T-helper 9 cell (primary cell): ENCODE measurements at regions not wholly inside any gene's neighbourhood (a gene's known extent, or its start where the extent isn't known, plus 50 kb on each side); places are given as distances from the start of the nearest gene placed in this dataset.

Experiments
- DNase-seq: peaks from one replicate; pipeline ENCODE4 v3.0.0-alpha.2; 2020

- no peak for DNase-seq
Observed at GRCh38 chr12:45553204-45553603, 176.3 kb upstream of the ARID2 start.

GRCh38 chr12:45557016-45557415 lies 172.5 kb upstream of the ARID2 start:
- DNase-seq = no peak

- DNase-seq = no peak
Observed at GRCh38 chr12:45558353-45558752, 171.2 kb upstream of the ARID2 start.

- no peak for DNase-seq
Observed at GRCh38 chr12:45559537-45559936, 170.0 kb upstream of the ARID2 start.

- no peak for DNase-seq
Observed at GRCh38 chr12:45560689-45561088, 168.8 kb upstream of the ARID2 start.

- DNase-seq = no peak
Observed at GRCh38 chr12:45561488-45561887, 168.0 kb upstream of the ARID2 start.

GRCh38 chr12:45565590-45565989 lies 163.9 kb upstream of the ARID2 start:
- no peak for DNase-seq

- DNase-seq = no peak
Observed at GRCh38 chr12:45566257-45566656, 163.2 kb upstream of the ARID2 start.

GRCh38 chr12:45568808-45569207 lies 160.7 kb upstream of the ARID2 start:
- DNase-seq = no peak

- DNase-seq = no peak
Observed at GRCh38 chr12:45570501-45570900, 159.0 kb upstream of the ARID2 start.

GRCh38 chr12:45572114-45572513 lies 157.4 kb upstream of the ARID2 start:
- no peak for DNase-seq

- DNase-seq = no peak
Observed at GRCh38 chr12:45575417-45575816, 154.1 kb upstream of the ARID2 start.

GRCh38 chr12:45575823-45576475 lies 153.6 kb upstream of the ARID2 start:
- no peak for DNase-seq

GRCh38 chr12:45577844-45578399 lies 151.6 kb upstream of the ARID2 start:
- DNase-seq = no peak

GRCh38 chr12:45580356-45580969 lies 149.0 kb upstream of the ARID2 start:
- no peak for DNase-seq

- no peak for DNase-seq
Observed at GRCh38 chr12:45581112-45581511, 148.4 kb upstream of the ARID2 start.

GRCh38 chr12:45582536-45582935 lies 147.0 kb upstream of the ARID2 start:
- DNase-seq = no peak

- no peak for DNase-seq
Observed at GRCh38 chr12:45582986-45583659, 146.4 kb upstream of the ARID2 start.

- DNase-seq = no peak
Observed at GRCh38 chr12:45584336-45584735, 145.2 kb upstream of the ARID2 start.

- no peak for DNase-seq
Observed at GRCh38 chr12:45585522-45586230, 143.8 kb upstream of the ARID2 start.

GRCh38 chr12:45586486-45586885 lies 143.0 kb upstream of the ARID2 start:
- no peak for DNase-seq

GRCh38 chr12:45587012-45587411 lies 142.5 kb upstream of the ARID2 start:
- DNase-seq = no peak

GRCh38 chr12:45587877-45588533 lies 141.5 kb upstream of the ARID2 start:
- no peak for DNase-seq
